ENCODE measurements at regions not wholly inside any gene's neighbourhood (a gene's known extent, or its start where the extent isn't known, plus 50 kb on each side); places are given as distances from the start of the nearest gene placed in this dataset.

DNA sequence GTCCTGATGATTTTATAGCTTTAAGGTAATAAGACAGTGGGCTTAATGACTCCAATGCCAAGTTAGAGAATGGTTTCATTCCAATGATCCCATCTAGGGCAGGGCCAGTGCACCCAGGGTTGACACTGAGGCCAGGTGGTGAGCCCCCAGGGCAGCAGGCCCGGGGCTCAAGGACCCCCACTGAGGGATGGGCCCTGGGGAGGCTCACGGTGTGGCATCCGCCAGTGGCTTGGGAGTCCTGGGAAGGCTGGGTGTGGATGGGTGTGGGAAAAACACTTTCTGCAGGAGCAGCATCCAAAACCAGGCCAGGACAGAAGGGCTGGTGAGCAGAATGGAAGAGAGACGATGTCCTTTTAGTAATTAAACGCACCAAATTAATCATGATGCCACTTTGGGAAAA is 626.3 kb downstream of the TBC1D22A start:
- ChIA-PET POLR2A (no interaction called here), CTCF (no interaction called here)
- no peaks in the 10 kb centered on the region for H3K9me3 ChIP-seq (ENCODE audit: control insufficient read depth, insufficient read depth, low read depth, low read length)
- TF ChIP-seq MYNN (tag by site-specific recombination; IDR thresholded peaks at IDR 0.05; ENCODE audit: borderline replicate concordance) (no peak), ZNF223 (tag by site-specific recombination; IDR thresholded peaks at IDR 0.05) (no peak), GLIS1 (tag by site-specific recombination; IDR thresholded peaks at IDR 0.05) (0 out of 2 replicates have a peak, but pooled peaks have one; percentile 29), ZNF391 (tag by site-specific recombination; IDR thresholded peaks at IDR 0.05; ENCODE audit: borderline replicate concordance, low read depth) (no peak)
- no peak overlapping the region for H3K27ac ChIP-seq (ENCODE audit: extremely low read depth, low read depth, low read length)
- no peaks in the 10 kb centered on the region for H3K4me1 ChIP-seq (ENCODE audit: control insufficient read depth, insufficient read depth, low read length)
- no peak overlapping the region for H3K4me3 ChIP-seq (ENCODE audit: low read depth, low read length)
- H3K36me3 ChIP-seq (ENCODE audit: control insufficient read depth in 2 of 2, insufficient read depth in 1 of 2, low read length in 2 of 2): no peaks in the 10 kb centered on the region

GRCh38 chr22:47388331-47388730 is 625.9 kb downstream of the TBC1D22A start:
- no peaks in the 10 kb centered on the region for H3K36me3 ChIP-seq (ENCODE audit: control insufficient read depth in 2 of 2, insufficient read depth in 1 of 2, low read length in 2 of 2)
- H3K9me3 ChIP-seq (ENCODE audit: control insufficient read depth, insufficient read depth, low read depth, low read length): no peaks in the 10 kb centered on the region
- TF ChIP-seq ZIC2 (tag by site-specific recombination; IDR thresholded peaks at IDR 0.05): peak; percentile 84
- TF ChIP-seq EGR2 (tag by site-specific recombination; IDR thresholded peaks at IDR 0.05; ENCODE audit: low read depth): no peak
- H3K4me3 ChIP-seq (ENCODE audit: low read depth, low read length): no peak overlapping the region
- H3K27ac ChIP-seq (ENCODE audit: extremely low read depth, low read depth, low read length): no peak overlapping the region
- ChIA-PET POLR2A (no interaction called here), CTCF (no interaction called here)
- no peaks in the 10 kb centered on the region for H3K4me1 ChIP-seq (ENCODE audit: control insufficient read depth, insufficient read depth, low read length)

DNA sequence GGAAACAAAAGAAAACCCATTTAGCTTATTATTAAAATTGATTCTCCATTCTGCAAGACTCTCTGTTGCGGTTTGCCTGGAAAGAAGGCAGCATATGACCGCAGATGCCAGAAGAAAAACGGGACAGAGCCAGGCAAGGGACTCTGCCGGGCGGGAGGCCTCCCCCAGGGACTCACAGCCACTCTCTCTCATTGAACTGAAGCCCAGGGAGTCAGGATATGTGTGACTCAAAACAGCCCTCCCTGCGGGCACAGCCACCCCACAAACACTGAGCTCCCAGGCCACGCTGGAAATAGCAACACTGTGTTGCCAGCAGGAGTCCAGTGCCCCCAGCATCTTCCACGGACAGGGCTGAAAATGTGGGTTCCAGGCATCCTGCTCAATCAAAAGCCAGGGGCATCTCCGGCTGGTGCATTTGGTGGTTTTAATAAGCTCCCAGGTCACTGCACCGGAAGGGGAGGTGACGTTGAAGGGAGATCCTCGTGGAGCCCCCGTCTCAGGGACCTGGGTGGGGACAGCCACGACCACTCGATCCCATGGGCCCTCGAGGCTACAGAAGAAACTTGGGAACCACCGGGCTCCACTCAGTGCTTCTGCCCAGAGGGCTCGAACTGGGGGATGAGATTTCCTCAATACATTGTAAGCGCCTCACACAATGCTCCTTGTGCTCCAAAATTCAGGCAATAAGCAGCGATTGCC is 624.5 kb downstream of the TBC1D22A start:
- ChIA-PET CTCF (no interaction called here), POLR2A (no interaction called here)
- Histone ChIP-seq H3K4me3 (ENCODE audit: low read depth, low read length) (no peak overlapping the region), H3K36me3 (ENCODE audit: control insufficient read depth in 2 of 2, insufficient read depth in 1 of 2, low read length in 2 of 2) (no peaks in the 10 kb centered on the region), H3K4me1 (ENCODE audit: control insufficient read depth, insufficient read depth, low read length) (no peaks in the 10 kb centered on the region), H3K9me3 (ENCODE audit: control insufficient read depth, insufficient read depth, low read depth, low read length) (no peaks in the 10 kb centered on the region), H3K27ac (ENCODE audit: extremely low read depth, low read depth, low read length) (no peak overlapping the region)
- TF ChIP-seq ZIC2 (tag by site-specific recombination; IDR thresholded peaks at IDR 0.05) (peak; percentile 69), REST (tag by site-specific recombination; IDR thresholded peaks at IDR 0.05) (no peak), GLIS1 (tag by site-specific recombination; IDR thresholded peaks at IDR 0.05) (peak; percentile 68)

GRCh38 chr22:47384977-47385376 is 622.5 kb downstream of the TBC1D22A start:
- TF ChIP-seq YY2 (tag by site-specific recombination; IDR thresholded peaks at IDR 0.05): no peak
- no peak for TF ChIP-seq ZNF366 (tag by site-specific recombination; conservative IDR thresholded peaks at IDR 0.05)
- POLR2A ChIA-PET: no interaction called here
- Histone ChIP-seq H3K4me1 (ENCODE audit: control insufficient read depth, insufficient read depth, low read length) (no peaks in the 10 kb centered on the region), H3K4me3 (ENCODE audit: low read depth, low read length) (no peak overlapping the region), H3K27ac (ENCODE audit: extremely low read depth, low read depth, low read length) (no peak overlapping the region), H3K36me3 (ENCODE audit: control insufficient read depth in 2 of 2, insufficient read depth in 1 of 2, low read length in 2 of 2) (no peaks in the 10 kb centered on the region), H3K9me3 (ENCODE audit: control insufficient read depth, insufficient read depth, low read depth, low read length) (no peaks in the 10 kb centered on the region)
- CTCF ChIA-PET: interaction anchor here (0.5 to 0.7 kb wide), 2 partner anchors 113 to 1644 kb away, joined by 3 read pairs; no protein-coding TSS in a partner anchor

DNA sequence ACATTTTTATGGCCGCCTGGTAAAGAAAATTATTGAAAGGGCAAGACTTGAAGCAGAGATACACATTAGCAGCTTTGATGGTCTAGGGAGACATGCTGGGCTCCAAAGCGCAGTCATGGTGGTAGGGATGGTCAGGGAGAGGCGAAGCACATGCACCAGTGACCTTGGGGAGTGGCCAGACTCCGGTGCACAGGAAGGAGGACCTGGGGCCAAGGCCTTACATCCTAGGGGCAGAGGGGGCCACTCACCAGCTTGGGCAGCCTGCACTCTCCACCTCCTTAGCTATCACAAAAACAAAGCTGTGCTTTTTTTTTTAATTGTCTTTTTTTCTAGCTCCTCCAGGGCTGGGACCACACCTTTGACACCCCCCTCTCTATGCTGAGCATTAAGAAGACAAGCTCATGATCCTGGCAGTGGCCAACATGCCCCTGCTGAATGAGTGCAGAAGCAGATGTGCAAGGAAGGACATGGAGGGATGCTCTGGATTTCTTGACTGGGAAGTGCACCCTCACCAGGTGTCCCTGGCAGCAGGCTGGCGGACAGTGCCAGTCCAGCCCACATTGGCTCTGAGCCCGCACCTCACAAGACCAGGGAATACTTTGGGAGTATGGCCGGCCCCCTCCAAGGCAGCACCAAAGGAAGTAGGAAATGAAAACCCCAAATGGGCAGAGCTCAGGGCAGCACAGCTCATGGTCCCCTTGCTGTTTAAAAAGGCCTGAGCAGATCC is 619.9 kb downstream of the TBC1D22A start:
- ChIA-PET POLR2A (no interaction called here), CTCF (no interaction called here)
- no peaks in the 10 kb centered on the region for H3K36me3 ChIP-seq (ENCODE audit: control insufficient read depth in 2 of 2, insufficient read depth in 1 of 2, low read length in 2 of 2)
- no peaks in the 10 kb centered on the region for H3K9me3 ChIP-seq (ENCODE audit: control insufficient read depth, insufficient read depth, low read depth, low read length)
- H3K4me1 ChIP-seq (ENCODE audit: control insufficient read depth, insufficient read depth, low read length): no peaks in the 10 kb centered on the region
- H3K4me3 ChIP-seq (ENCODE audit: low read depth, low read length): no peak overlapping the region
- no peak overlapping the region for H3K27ac ChIP-seq (ENCODE audit: extremely low read depth, low read depth, low read length)
- TF ChIP-seq ZNF701 (tag by site-specific recombination; IDR thresholded peaks at IDR 0.05) (no peak), ZNF175 (tag by site-specific recombination; IDR thresholded peaks at IDR 0.05) (no peak), ZNF211 (tag by site-specific recombination; IDR thresholded peaks at IDR 0.05; ENCODE audit: low read depth) (no peak), ZNF513 (tag by site-specific recombination; IDR thresholded peaks at IDR 0.05) (no peak), ZNF37A (tag by site-specific recombination; IDR thresholded peaks at IDR 0.05) (no peak), ZNF16 (tag by site-specific recombination; IDR thresholded peaks at IDR 0.05; ENCODE audit: low read depth) (no peak), ZNF169 (tag by site-specific recombination; IDR thresholded peaks at IDR 0.05) (no peak), OSR2 (tag by site-specific recombination; IDR thresholded peaks at IDR 0.05) (no peak), KLF16 (tag by site-specific recombination; IDR thresholded peaks at IDR 0.05) (no peak), ZNF529 (tag by site-specific recombination; IDR thresholded peaks at IDR 0.05; ENCODE audit: insufficient replicate concordance) (no peak), ZFP69B (tag by site-specific recombination; IDR thresholded peaks at IDR 0.05) (no peak)
